ENCODE measurements at regions not wholly inside any gene's neighbourhood (a gene's known extent, or its start where the extent isn't known, plus 50 kb on each side); places are given as distances from the start of the nearest gene placed in this dataset.

GRCh38 chr4:108291137-108291536 is 122.4 kb upstream of the LEF1 start:
- TF ChIP-seq CTCF (IDR thresholded peaks at IDR 0.05): no peak
- no peak for TF ChIP-seq POLR2A (IDR thresholded peaks at IDR 0.05)

Data from testis (tissue), 2 donors.